ENCODE measurements at regions not wholly inside any gene's neighbourhood (a gene's known extent, or its start where the extent isn't known, plus 50 kb on each side); places are given as distances from the start of the nearest gene placed in this dataset.

GRCh38 chr16:58842156-58842555 is 108.0 kb upstream of the GOT2 start:
- H3K4me3 ChIP-seq (replicated peaks in 1 of 2; ENCODE audit: low read depth in 2 of 2, low read length in 2 of 2), result no peak overlapping the region
- no peak for TF ChIP-seq CTCF (IDR thresholded peaks at IDR 0.05; ENCODE audit: low read depth, low read length)

GRCh38 chr16:58837950-58838349 is 103.8 kb upstream of the GOT2 start:
- DNase-seq (ENCODE audit: low read depth in 2 of 2), result no peak
- no peak overlapping the region for H3K4me3 ChIP-seq (replicated peaks in 1 of 2; ENCODE audit: low read depth in 2 of 2, low read length in 2 of 2)
- no peak for TF ChIP-seq CTCF (IDR thresholded peaks at IDR 0.05; ENCODE audit: low read depth, low read length)

More at GRCh38 chr16:58842156-58842555, 108.0 kb upstream of the GOT2 start:
- no peak for DNase-seq (ENCODE audit: low read depth in 2 of 2)

- no peak overlapping the region for H3K4me3 ChIP-seq (replicated peaks in 1 of 2; ENCODE audit: low read depth in 2 of 2, low read length in 2 of 2)
- DNase-seq (ENCODE audit: low read depth in 2 of 2), result no peak
- no peak for TF ChIP-seq CTCF (IDR thresholded peaks at IDR 0.05; ENCODE audit: low read depth, low read length)
Measured at GRCh38 chr16:58836427-58836826, 102.3 kb upstream of the GOT2 start.

- no peak overlapping the region for H3K4me3 ChIP-seq (replicated peaks in 1 of 2; ENCODE audit: low read depth in 2 of 2, low read length in 2 of 2)
- DNase-seq (ENCODE audit: low read depth in 2 of 2), result no peak
- no peak for TF ChIP-seq CTCF (IDR thresholded peaks at IDR 0.05; ENCODE audit: low read depth, low read length)
Measured at GRCh38 chr16:58832386-58832895, 98.3 kb upstream of the GOT2 start.

GRCh38 chr16:58831386-58831785 is 97.3 kb upstream of the GOT2 start:
- H3K4me3 ChIP-seq (replicated peaks in 1 of 2; ENCODE audit: low read depth in 2 of 2, low read length in 2 of 2), result no peak overlapping the region
- no peak for DNase-seq (ENCODE audit: low read depth in 2 of 2)
- TF ChIP-seq CTCF (IDR thresholded peaks at IDR 0.05; ENCODE audit: low read depth, low read length), result no peak

- no peak for TF ChIP-seq CTCF (IDR thresholded peaks at IDR 0.05; ENCODE audit: low read depth, low read length)
- H3K4me3 ChIP-seq (replicated peaks in 1 of 2; ENCODE audit: low read depth in 2 of 2, low read length in 2 of 2), result no peak overlapping the region
- DNase-seq (ENCODE audit: low read depth in 2 of 2), result no peak
Measured at GRCh38 chr16:58828901-58829545, 94.9 kb upstream of the GOT2 start.

GRCh38 chr16:58824201-58824600 is 90.1 kb upstream of the GOT2 start:
- no peak for TF ChIP-seq CTCF (IDR thresholded peaks at IDR 0.05; ENCODE audit: low read depth, low read length)
- DNase-seq (ENCODE audit: low read depth in 2 of 2), result no peak

More at GRCh38 chr16:58824201-58824600, 90.1 kb upstream of the GOT2 start:
- H3K4me3 ChIP-seq (replicated peaks in 1 of 2; ENCODE audit: low read depth in 2 of 2, low read length in 2 of 2), result no peak overlapping the region
